RWPE1 (cell line): ENCODE measurements at regions not wholly inside any gene's neighbourhood (a gene's known extent, or its start where the extent isn't known, plus 50 kb on each side); places are given as distances from the start of the nearest gene placed in this dataset.

Source experiments
- CTCF ChIA-PET: fragments of 350-600 bp; sonication (Branson Sonifier 250); formaldehyde crosslinking; extraction: SDS; loops from one replicate; lab custom pipeline; 2021; lab: Yijun Ruan, JAX
- POLR2A ChIA-PET: fragments of 400-600 bp; formaldehyde crosslinking; extraction: SDS; loops from one replicate; lab custom pipeline; 2020; ENCODE audit warnings: antibody characterized with exemption; ENCODE audit not compliant: low non-redundant PET; lab: Yijun Ruan, JAX
- DNase-seq: peaks from one replicate; pipeline ENCODE4 v3.0.0; 2012; ENCODE audit warnings: low spot score
- H3K27ac ChIP-seq: fragments of 450-650 bp; 2 replicates; pipeline ENCODE4 v1.5.1; 2017
- CTCF ChIP-seq: fragments of 450-650 bp; conservative IDR thresholded peaks from 2 replicates; pipeline ENCODE4 v1.5.1; 2017; ENCODE audit warnings: low read depth, mild to moderate bottlenecking

- no peak for DNase-seq
- POLR2A ChIA-PET: no interaction called here
- H3K27ac ChIP-seq: no peak overlapping the region
- CTCF ChIA-PET: no interaction called here
- TF ChIP-seq CTCF: no peak
These were observed 65.1 kb upstream of the TNRC6B start for GRCh38 chr22:40112595-40112994.

GRCh38 chr22:40113696-40114095, 64.0 kb upstream of the TNRC6B start:
- H3K27ac ChIP-seq: no peak overlapping the region
- no peak for TF ChIP-seq CTCF
- ChIA-PET CTCF (no interaction called here), POLR2A (no interaction called here)
- no peak for DNase-seq

- no peak overlapping the region for H3K27ac ChIP-seq
- TF ChIP-seq CTCF: no peak
- ChIA-PET POLR2A (no interaction called here), CTCF (no interaction called here)
- DNase-seq: no peak
These were observed 63.3 kb upstream of the TNRC6B start for GRCh38 chr22:40114411-40114810.

GRCh38 chr22:40116496-40117200, 61.1 kb upstream of the TNRC6B start:
- no peak for DNase-seq
- no peak for TF ChIP-seq CTCF
- no peak overlapping the region for H3K27ac ChIP-seq
- ChIA-PET POLR2A (no interaction called here), CTCF (no interaction called here)

GRCh38 chr22:40118979-40119378, 58.7 kb upstream of the TNRC6B start:
- ChIA-PET CTCF (interaction anchor here (0.7 kb wide), 1 partner anchor 91 kb away, joined by 3 read pairs; no protein-coding TSS in a partner anchor), POLR2A (no interaction called here)
- no peak for DNase-seq
- TF ChIP-seq CTCF: no peak
- H3K27ac ChIP-seq: no peak overlapping the region

GRCh38 chr22:40120848-40121247, 56.9 kb upstream of the TNRC6B start:
- POLR2A ChIA-PET: no interaction called here
- TF ChIP-seq CTCF: no peak
- no peak overlapping the region for H3K27ac ChIP-seq
- CTCF ChIA-PET: no interaction called here
- no peak for DNase-seq

GRCh38 chr22:40121461-40121860, 56.3 kb upstream of the TNRC6B start:
- H3K27ac ChIP-seq: no peak overlapping the region
- TF ChIP-seq CTCF: no peak

More at GRCh38 chr22:40121461-40121860, 56.3 kb upstream of the TNRC6B start:
- CTCF ChIA-PET: no interaction called here
- POLR2A ChIA-PET: no interaction called here
- no peak for DNase-seq
